Lower leg skin (tissue), 4 donors: ENCODE measurements at regions not wholly inside any gene's neighbourhood (a gene's known extent, or its start where the extent isn't known, plus 50 kb on each side); places are given as distances from the start of the nearest gene placed in this dataset.

Experiments used
- DNase-seq, 2 donors: peaks; one replicate each; pipeline ENCODE4 v3.0.0-alpha.2; 2019; ENCODE audit warnings: low spot score in 2 of 2
- H3K4me3 ChIP-seq: fragments of 200-600 bp; sonication (generic); 2 replicates; pipeline ENCODE4 v1.5.1; 2017; ENCODE audit warnings: mild to moderate bottlenecking, low read depth; ENCODE audit not compliant: poor library complexity, severe bottlenecking
- CTCF ChIP-seq, 3 donors: fragments of 450-650 bp; IDR thresholded peaks; one replicate each; pipeline ENCODE4 v1.5.1; 2016; ENCODE audit warnings: antibody characterized with exemption in 3 of 3, mild to moderate bottlenecking in 3 of 3, moderate library complexity in 2 of 3
- POLR2A ChIP-seq, 2 donors: fragments of 450-650 bp; IDR thresholded peaks; one replicate each; pipeline ENCODE4 v1.6.1; 2016 to 2017; ENCODE audit warnings: antibody characterized with exemption in 2 of 2, mild to moderate bottlenecking in 1 of 2, moderate library complexity in 1 of 2
- WGBS, 2 donors: methylation state at CpG; one replicate each; pipeline ENCODE4 v1.1.5; 2018; 5-methylcytosine and 5-hydroxymethylcytosine counted together
- intact Hi-C: fragments of 100-400 bp; cut with DNase I; formaldehyde crosslinking; loops from one replicate; pipeline ENCODE4 v1.15.0; 2023; ENCODE audit warnings: low total_unique reads

- TF ChIP-seq POLR2A (IDR thresholded peaks at IDR 0.05) (no peak), CTCF (IDR thresholded peaks at IDR 0.05) (no peak)
- intact Hi-C loops = no loop called here
- 79 to 82% methylated on average over 16 to 18 of the region's 18 CpGs for WGBS, 2 donors
- H3K4me3 ChIP-seq = no peak overlapping the region
- no peak for DNase-seq
These were observed 214.0 kb downstream of the BRD1 start for GRCh38 chr22:49613511-49614270.

- WGBS, 2 donors = 93 to 96% methylated on average over 5 of the region's 5 CpGs
- TF ChIP-seq CTCF (IDR thresholded peaks at IDR 0.05) (no peak), POLR2A (IDR thresholded peaks at IDR 0.05) (no peak)
These were observed 214.6 kb downstream of the BRD1 start for GRCh38 chr22:49613108-49613507.

GRCh38 chr22:49609207-49609876, 218.3 kb downstream of the BRD1 start:
- DNase-seq = no peak
- no peak overlapping the region for H3K4me3 ChIP-seq
- 90 to 91% methylated on average over 24 of the region's 24 CpGs for WGBS, 2 donors
- intact Hi-C loops = no loop called here
- TF ChIP-seq POLR2A (IDR thresholded peaks at IDR 0.05) = no peak
- TF ChIP-seq CTCF (IDR thresholded peaks at IDR 0.05) = no peak

More at GRCh38 chr22:49613108-49613507, 214.6 kb downstream of the BRD1 start:
- no peak overlapping the region for H3K4me3 ChIP-seq
- intact Hi-C loops = no loop called here
- DNase-seq = no peak

- no peak for TF ChIP-seq CTCF (IDR thresholded peaks at IDR 0.05)
- TF ChIP-seq POLR2A (IDR thresholded peaks at IDR 0.05) = no peak
- intact Hi-C loops = no loop called here
- no peak for DNase-seq
These were observed 219.0 kb downstream of the BRD1 start for GRCh38 chr22:49608660-49609059.

GRCh38 chr22:49608228-49608627, 219.4 kb downstream of the BRD1 start:
- no peak for DNase-seq
- intact Hi-C loops = no loop called here
- TF ChIP-seq CTCF (IDR thresholded peaks at IDR 0.05) = no peak
- WGBS, 2 donors = 79 to 93% methylated on average over 7 to 8 of the region's 8 CpGs
- no peak overlapping the region for H3K4me3 ChIP-seq

More at GRCh38 chr22:49608660-49609059, 219.0 kb downstream of the BRD1 start:
- WGBS, 2 donors = 86% methylated on average over 14 of the region's 14 CpGs
- no peak overlapping the region for H3K4me3 ChIP-seq
